ENCODE measurements at regions not wholly inside any gene's neighbourhood (a gene's known extent, or its start where the extent isn't known, plus 50 kb on each side); places are given as distances from the start of the nearest gene placed in this dataset.

DNA sequence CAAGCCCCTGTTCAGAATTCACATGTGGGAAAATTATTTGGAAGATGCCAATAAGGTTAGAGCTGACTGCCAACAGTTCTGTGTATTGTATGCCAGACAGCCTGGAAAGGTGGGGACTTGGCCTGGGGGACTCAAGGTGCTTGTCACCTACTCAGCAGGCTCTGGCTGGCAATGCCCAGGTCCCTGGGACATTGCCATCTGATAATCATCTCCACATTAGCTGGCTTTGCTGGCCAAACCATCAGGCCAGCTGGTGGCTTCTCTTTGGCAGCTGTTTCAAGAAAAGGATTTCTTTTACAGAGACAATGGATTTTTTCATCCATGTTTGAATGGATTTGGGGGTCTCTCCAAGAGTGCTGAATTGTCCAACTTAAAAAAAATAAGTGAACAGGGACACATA is 165.2 kb downstream of the BRMS1L start:
- Histone ChIP-seq H3K27me3 (ENCODE audit: low read depth) (no peaks in the 10 kb centered on the region), H3K4me3 (no peak overlapping the region), H3K9me3 (replicated peaks) (no peaks in the 10 kb centered on the region), H3K4me1 (no peaks in the 10 kb centered on the region), H3K36me3 (no peaks in the 10 kb centered on the region), H3K27ac (replicated peaks) (no peak overlapping the region)
- intact Hi-C loops (cut with micrococcal nuclease) = no loop called here
- DNase-seq = no peak
- TF ChIP-seq, protein P1, sequence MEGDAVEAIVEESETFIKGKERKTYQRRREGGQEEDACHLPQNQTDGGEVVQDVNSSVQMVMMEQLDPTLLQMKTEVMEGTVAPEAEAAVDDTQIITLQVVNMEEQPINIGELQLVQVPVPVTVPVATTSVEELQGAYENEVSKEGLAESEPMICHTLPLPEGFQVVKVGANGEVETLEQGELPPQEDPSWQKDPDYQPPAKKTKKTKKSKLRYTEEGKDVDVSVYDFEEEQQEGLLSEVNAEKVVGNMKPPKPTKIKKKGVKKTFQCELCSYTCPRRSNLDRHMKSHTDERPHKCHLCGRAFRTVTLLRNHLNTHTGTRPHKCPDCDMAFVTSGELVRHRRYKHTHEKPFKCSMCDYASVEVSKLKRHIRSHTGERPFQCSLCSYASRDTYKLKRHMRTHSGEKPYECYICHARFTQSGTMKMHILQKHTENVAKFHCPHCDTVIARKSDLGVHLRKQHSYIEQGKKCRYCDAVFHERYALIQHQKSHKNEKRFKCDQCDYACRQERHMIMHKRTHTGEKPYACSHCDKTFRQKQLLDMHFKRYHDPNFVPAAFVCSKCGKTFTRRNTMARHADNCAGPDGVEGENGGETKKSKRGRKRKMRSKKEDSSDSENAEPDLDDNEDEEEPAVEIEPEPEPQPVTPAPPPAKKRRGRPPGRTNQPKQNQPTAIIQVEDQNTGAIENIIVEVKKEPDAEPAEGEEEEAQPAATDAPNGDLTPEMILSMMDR (IDR thresholded peaks at IDR 0.05; ENCODE audit: borderline replicate concordance) = no peak

DNA sequence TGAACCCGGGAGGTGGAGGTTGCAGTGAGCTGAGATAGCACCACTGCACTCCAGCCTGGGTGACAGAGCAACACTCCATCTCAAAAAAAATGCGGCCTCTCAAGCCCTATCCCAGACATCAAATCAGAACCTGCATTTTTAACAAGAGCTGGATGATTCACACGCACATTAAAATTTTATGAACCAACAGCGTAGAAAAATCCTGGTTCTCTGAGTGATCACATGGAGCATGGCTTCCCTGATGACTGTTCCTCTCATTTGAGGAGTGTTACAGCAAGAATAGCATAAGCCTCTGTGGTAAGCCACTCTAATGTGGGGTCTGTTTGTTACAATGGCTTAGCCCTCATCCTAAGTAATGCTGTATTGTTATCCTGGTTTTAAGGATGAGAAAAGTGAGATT is 163.6 kb downstream of the BRMS1L start:
- DNase-seq = no peak
- no peaks in the 10 kb centered on the region for H3K36me3 ChIP-seq
- no peaks in the 10 kb centered on the region for H3K4me1 ChIP-seq
- H3K27ac ChIP-seq (replicated peaks) = no peak overlapping the region
- TF ChIP-seq, protein P1 (IDR thresholded peaks at IDR 0.05; ENCODE audit: borderline replicate concordance) = no peak
- no peaks in the 10 kb centered on the region for H3K9me3 ChIP-seq (replicated peaks)
- intact Hi-C loops (cut with micrococcal nuclease) = no loop called here
- H3K4me3 ChIP-seq = no peak overlapping the region
- no peaks in the 10 kb centered on the region for H3K27me3 ChIP-seq (ENCODE audit: low read depth)

GRCh38 chr14:35988972-35989690 is 163.0 kb downstream of the BRMS1L start:
- TF ChIP-seq, protein P1 (IDR thresholded peaks at IDR 0.05; ENCODE audit: borderline replicate concordance) = no peak

DNA sequence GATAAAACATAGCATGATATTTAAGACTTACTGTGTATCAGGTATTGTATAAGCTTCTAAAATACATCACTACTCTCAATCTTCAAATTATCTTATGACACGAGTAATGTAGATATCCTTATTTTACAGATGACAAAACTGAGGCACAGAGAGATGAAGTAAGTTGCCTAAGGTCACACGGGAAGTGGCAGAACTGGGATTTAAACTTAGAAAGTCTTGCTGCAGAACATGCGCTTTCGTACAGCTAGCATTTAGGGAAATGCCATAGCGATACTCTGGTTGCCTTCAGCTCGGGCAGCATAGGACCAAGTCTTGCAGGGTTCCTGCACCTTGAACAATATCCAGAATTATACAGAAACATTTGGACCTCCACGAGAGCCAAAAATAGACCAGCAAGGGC is 162.4 kb downstream of the BRMS1L start:
- intact Hi-C loops (cut with micrococcal nuclease) = no loop called here
- no peak for DNase-seq
- no peaks in the 10 kb centered on the region for H3K9me3 ChIP-seq (replicated peaks)
- H3K4me3 ChIP-seq = no peak overlapping the region
- H3K4me1 ChIP-seq = no peaks in the 10 kb centered on the region
- H3K27ac ChIP-seq (replicated peaks) = no peak overlapping the region
- TF ChIP-seq, protein P1 (IDR thresholded peaks at IDR 0.05; ENCODE audit: borderline replicate concordance) = no peak
- no peaks in the 10 kb centered on the region for H3K36me3 ChIP-seq
- H3K27me3 ChIP-seq (ENCODE audit: low read depth) = no peaks in the 10 kb centered on the region

More at GRCh38 chr14:35988972-35989690, 163.0 kb downstream of the BRMS1L start:
- intact Hi-C loops (cut with micrococcal nuclease) = no loop called here
- no peak for DNase-seq
- H3K4me1 ChIP-seq = no peaks in the 10 kb centered on the region
- no peak overlapping the region for H3K27ac ChIP-seq (replicated peaks)
- H3K9me3 ChIP-seq (replicated peaks) = no peaks in the 10 kb centered on the region
- H3K27me3 ChIP-seq (ENCODE audit: low read depth) = no peaks in the 10 kb centered on the region
- no peaks in the 10 kb centered on the region for H3K36me3 ChIP-seq
- H3K4me3 ChIP-seq = no peak overlapping the region

- no peaks in the 10 kb centered on the region for H3K9me3 ChIP-seq (replicated peaks)
- no peak overlapping the region for H3K4me3 ChIP-seq
- H3K36me3 ChIP-seq = no peaks in the 10 kb centered on the region
- no peak overlapping the region for H3K27ac ChIP-seq (replicated peaks)
- no peaks in the 10 kb centered on the region for H3K27me3 ChIP-seq (ENCODE audit: low read depth)
- H3K4me1 ChIP-seq = no peaks in the 10 kb centered on the region
- intact Hi-C loops (cut with micrococcal nuclease) = no loop called here
- DNase-seq = no peak
- TF ChIP-seq, protein P1 (IDR thresholded peaks at IDR 0.05; ENCODE audit: borderline replicate concordance) = no peak
Measured at GRCh38 chr14:35987731-35988130, 161.6 kb downstream of the BRMS1L start.

Data from left ventricle myocardium inferior (tissue), 1 donor.